Transverse colon (tissue), 4 donors: ENCODE measurements at regions not wholly inside any gene's neighbourhood (a gene's known extent, or its start where the extent isn't known, plus 50 kb on each side); places are given as distances from the start of the nearest gene placed in this dataset.

Experiments
- DNase-seq: peaks from one replicate; pipeline ENCODE4 v3.0.0-alpha.2; 2019
- H3K27ac ChIP-seq, 4 donors: fragments of 200-600 bp; sonication (generic); 2 replicates each; pipeline ENCODE4 v1.5.1; 2016 to 2018; ENCODE audit warnings: inconsistent platforms in 4 of 4
- H3K27me3 ChIP-seq: fragments of 200-600 bp; sonication (generic); 2 replicates; pipeline ENCODE4 v1.5.1; 2017; ENCODE audit warnings: inconsistent platforms
- H3K36me3 ChIP-seq, 4 donors: fragments of 200-600 bp; sonication (generic); 2 replicates each; pipeline ENCODE4 v1.5.1; 2017 to 2019; ENCODE audit warnings: inconsistent platforms in 4 of 4
- H3K4me1 ChIP-seq, 4 donors: fragments of 200-600 bp; sonication (generic); 2 replicates each; pipeline ENCODE4 v1.5.1; 2017 to 2020; ENCODE audit warnings: inconsistent platforms in 4 of 4
- H3K4me3 ChIP-seq, 4 donors: fragments of 200-600 bp; sonication (generic); 1 replicate in 1 of 4; 2 replicates in 3 of 4; pipeline versions ENCODE4 v1.5.1 to v1.6.1; 2017 to 2019; ENCODE audit warnings: inconsistent platforms in 4 of 4
- H3K9me3 ChIP-seq, 2 donors: fragments of 200-600 bp; sonication (generic); 2 replicates each; pipeline ENCODE4 v1.5.1; 2017 to 2019; ENCODE audit warnings: inconsistent platforms in 2 of 2
- CTCF ChIP-seq, 5 experiments: fragments of 200-600 bp in 3 of 5; fragments of 450-650 bp in 2 of 5; sonication (generic) in 3 of 5; IDR thresholded peaks; 1 replicate in 2 of 5; 2 replicates in 3 of 5; pipeline ENCODE4 v1.5.1; 2016 to 2017; ENCODE audit warnings: antibody characterized with exemption in 5 of 5, inconsistent platforms in 3 of 5, mild to moderate bottlenecking in 2 of 5, moderate library complexity in 1 of 5
- EP300 ChIP-seq: sonication (generic); formaldehyde crosslinking; IDR thresholded peaks from one replicate; pipeline ENCODE4 v1.6.1; 2017; ENCODE audit warnings: antibody characterized with exemption, low read depth
- POLR2A ChIP-seq: fragments of 450-650 bp; IDR thresholded peaks from one replicate; pipeline ENCODE4 v1.6.1; 2016; ENCODE audit warnings: antibody characterized with exemption, mild to moderate bottlenecking, moderate library complexity
- POLR2AphosphoS5 ChIP-seq, 3 donors: sonication (generic); formaldehyde crosslinking; IDR thresholded peaks; one replicate each; pipeline ENCODE4 v1.6.1; 2016; ENCODE audit warnings: antibody characterized with exemption in 3 of 3
- WGBS, 2 donors: methylation state at CpG; one replicate each; pipeline ENCODE4 v1.1.5; 2018; ENCODE audit warnings: low coverage in 1 of 2; 5-methylcytosine and 5-hydroxymethylcytosine counted together
- in situ Hi-C, 4 donors: fragments of 200-750 bp; cut with MboI; loops; one replicate each; pipeline versions ENCODE4 v1.15.0 to v1.15.1; 2017; ENCODE audit warnings: low sequenced_read_pairs in 3 of 4, low pct_ligation_motif_present in 1 of 4, low pct_unique_long_range_greater_than_20kb in 1 of 4
- intact Hi-C: fragments of 100-400 bp; cut with DNase I; formaldehyde crosslinking; loops from one replicate; pipeline ENCODE4 v1.15.1; 2023; ENCODE audit warnings: low total_unique reads

DNA sequence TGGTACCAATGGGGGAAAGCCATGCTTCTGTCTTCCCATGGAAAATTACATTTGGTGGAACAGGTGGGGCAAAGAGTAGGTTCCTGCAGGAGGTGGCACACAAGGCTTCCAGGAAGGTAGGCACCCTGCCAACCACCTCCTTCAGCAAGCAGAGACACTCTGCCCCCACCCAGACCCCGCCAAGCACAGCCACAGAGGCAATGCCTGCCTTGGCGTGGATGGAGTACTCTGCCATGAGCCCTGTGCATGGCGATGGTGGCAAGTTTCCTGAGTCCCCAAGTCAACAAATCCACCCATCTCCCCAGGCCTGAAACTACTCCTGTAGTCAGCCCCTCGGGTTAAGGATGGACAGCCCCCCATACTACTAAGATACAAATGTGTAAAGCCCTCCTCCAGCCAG is 119.2 kb upstream of the GNAO1 start:
- H3K9me3 ChIP-seq, result no peaks in the 10 kb centered on the region
- intact Hi-C loops, result no loop called here
- WGBS, 2 donors, result 66% methylated on average over 4 of the region's 4 CpGs; no CpG with 5 or more reads in 1 of the 2 donors

DNA sequence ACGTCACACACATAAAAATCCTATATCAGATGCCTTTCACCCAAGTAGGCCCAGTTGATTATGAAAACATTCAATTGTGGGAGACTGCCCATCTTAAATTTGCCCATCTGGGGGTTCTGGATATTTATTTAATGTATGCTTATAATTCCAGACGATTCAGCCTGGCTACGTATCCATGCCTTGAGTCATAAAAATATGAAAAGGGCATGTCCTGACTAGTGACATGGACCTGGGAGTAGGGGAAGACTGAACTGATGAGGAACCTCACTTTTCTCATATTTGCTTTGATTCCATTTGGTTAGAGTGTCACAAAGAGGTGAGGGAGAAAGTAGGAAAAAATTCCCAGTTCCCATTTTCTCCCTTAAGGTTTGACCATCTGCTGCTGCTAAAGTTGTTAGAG is 122.5 kb upstream of the GNAO1 start:
- intact Hi-C loops (no loop called here), in situ Hi-C loops (no loop called here)
- no peak overlapping the region for H3K27ac ChIP-seq
- TF ChIP-seq CTCF (IDR thresholded peaks at IDR 0.05), result no peak
- TF ChIP-seq EP300, result no peak
- no peak for TF ChIP-seq POLR2AphosphoS5 (IDR thresholded peaks at IDR 0.05)
- TF ChIP-seq POLR2A, result no peak
- no peaks in the 10 kb centered on the region for H3K9me3 ChIP-seq
- H3K4me3 ChIP-seq, result no peak overlapping the region
- H3K27me3 ChIP-seq, result no peaks in the 10 kb centered on the region
- H3K36me3 ChIP-seq, result no peaks in the 10 kb centered on the region
- H3K4me1 ChIP-seq, result no peaks in the 10 kb centered on the region
- 55 to 57% methylated on average over 2 to 3 of the region's 3 CpGs for WGBS, 2 donors
- no peak for DNase-seq

More for the DNA sequence above, 119.2 kb upstream of the GNAO1 start:
- H3K27ac ChIP-seq, result no peak overlapping the region
- no peaks in the 10 kb centered on the region for H3K4me1 ChIP-seq
- H3K27me3 ChIP-seq, result no peaks in the 10 kb centered on the region
- H3K4me3 ChIP-seq, result no peak overlapping the region
- in situ Hi-C loops, result no loop called here
- H3K36me3 ChIP-seq, result no peaks in the 10 kb centered on the region
- TF ChIP-seq POLR2AphosphoS5 (IDR thresholded peaks at IDR 0.05) (no peak), EP300 (no peak), POLR2A (no peak), CTCF (IDR thresholded peaks at IDR 0.05) (no peak)
- no peak for DNase-seq

DNA sequence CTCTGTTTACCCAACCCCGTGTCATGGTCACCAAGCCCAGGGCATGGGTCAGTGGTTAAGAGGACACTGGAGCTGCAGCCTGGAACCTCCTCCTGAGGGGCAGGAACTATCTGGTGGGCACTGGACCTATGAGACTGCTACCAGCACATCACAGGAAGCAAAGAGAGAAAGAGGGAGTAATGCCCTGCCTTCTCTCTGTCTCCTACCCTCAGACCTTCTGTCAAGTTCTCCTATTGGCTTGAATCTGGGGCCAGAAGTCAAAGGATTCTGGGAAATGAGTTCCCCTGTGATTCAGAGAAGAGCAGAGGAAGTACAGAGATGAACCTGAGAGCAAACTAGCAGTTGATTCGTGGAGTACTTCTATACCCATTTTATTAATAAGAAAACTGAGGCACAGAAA is 123.0 kb upstream of the GNAO1 start:
- H3K4me3 ChIP-seq, result no peak overlapping the region
- H3K27ac ChIP-seq, result no peak overlapping the region
- no peaks in the 10 kb centered on the region for H3K9me3 ChIP-seq
- in situ Hi-C loops (no loop called here), intact Hi-C loops (no loop called here)
- no peaks in the 10 kb centered on the region for H3K4me1 ChIP-seq
- 59% methylated on average over 2 of the region's 2 CpGs; no CpG with 5 or more reads in 1 of the 2 donors for WGBS, 2 donors
- no peak for DNase-seq
- TF ChIP-seq CTCF (IDR thresholded peaks at IDR 0.05), result no peak
- TF ChIP-seq POLR2A, result no peak
- no peak for TF ChIP-seq EP300
- no peak for TF ChIP-seq POLR2AphosphoS5 (IDR thresholded peaks at IDR 0.05)
- H3K27me3 ChIP-seq, result no peaks in the 10 kb centered on the region
- no peaks in the 10 kb centered on the region for H3K36me3 ChIP-seq

DNA sequence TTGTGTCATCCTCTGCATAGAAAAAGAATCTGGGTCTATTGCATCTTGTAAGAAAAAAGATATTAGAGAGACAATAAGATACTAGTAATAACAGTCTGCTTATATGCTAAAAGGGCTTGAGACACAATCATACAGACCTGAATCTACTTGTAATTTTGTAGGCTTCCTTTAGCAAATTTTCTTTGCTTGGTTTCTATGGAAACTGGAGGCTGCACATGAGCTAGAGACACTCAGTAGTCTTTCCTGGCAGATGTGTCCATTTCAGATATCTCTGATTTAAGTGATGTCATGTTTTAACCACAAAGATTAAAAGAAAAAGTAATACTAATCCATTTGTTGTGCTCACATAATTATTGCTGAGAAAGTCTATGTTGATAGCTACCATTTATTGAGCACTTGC is 123.9 kb upstream of the GNAO1 start:
- no peaks in the 10 kb centered on the region for H3K9me3 ChIP-seq
- H3K36me3 ChIP-seq, result no peaks in the 10 kb centered on the region
- TF ChIP-seq EP300 (no peak), POLR2A (no peak), POLR2AphosphoS5 (IDR thresholded peaks at IDR 0.05) (no peak), CTCF (IDR thresholded peaks at IDR 0.05) (no peak)
- no peak overlapping the region for H3K27ac ChIP-seq
- DNase-seq, result no peak
- H3K27me3 ChIP-seq, result no peaks in the 10 kb centered on the region
- in situ Hi-C loops, result no loop called here
- H3K4me1 ChIP-seq, result no peaks in the 10 kb centered on the region
- H3K4me3 ChIP-seq, result no peak overlapping the region
- intact Hi-C loops, result no loop called here
